ENCODE measurements at regions not wholly inside any gene's neighbourhood (a gene's known extent, or its start where the extent isn't known, plus 50 kb on each side); places are given as distances from the start of the nearest gene placed in this dataset.

- no peaks in the 10 kb centered on the region for H4K20me1 ChIP-seq (ENCODE audit: insufficient read depth, low read length)
- TF ChIP-seq EZH2phosphoT487 (IDR thresholded peaks at IDR 0.05; ENCODE audit: low read length): no peak
- TF ChIP-seq, protein P1, sequence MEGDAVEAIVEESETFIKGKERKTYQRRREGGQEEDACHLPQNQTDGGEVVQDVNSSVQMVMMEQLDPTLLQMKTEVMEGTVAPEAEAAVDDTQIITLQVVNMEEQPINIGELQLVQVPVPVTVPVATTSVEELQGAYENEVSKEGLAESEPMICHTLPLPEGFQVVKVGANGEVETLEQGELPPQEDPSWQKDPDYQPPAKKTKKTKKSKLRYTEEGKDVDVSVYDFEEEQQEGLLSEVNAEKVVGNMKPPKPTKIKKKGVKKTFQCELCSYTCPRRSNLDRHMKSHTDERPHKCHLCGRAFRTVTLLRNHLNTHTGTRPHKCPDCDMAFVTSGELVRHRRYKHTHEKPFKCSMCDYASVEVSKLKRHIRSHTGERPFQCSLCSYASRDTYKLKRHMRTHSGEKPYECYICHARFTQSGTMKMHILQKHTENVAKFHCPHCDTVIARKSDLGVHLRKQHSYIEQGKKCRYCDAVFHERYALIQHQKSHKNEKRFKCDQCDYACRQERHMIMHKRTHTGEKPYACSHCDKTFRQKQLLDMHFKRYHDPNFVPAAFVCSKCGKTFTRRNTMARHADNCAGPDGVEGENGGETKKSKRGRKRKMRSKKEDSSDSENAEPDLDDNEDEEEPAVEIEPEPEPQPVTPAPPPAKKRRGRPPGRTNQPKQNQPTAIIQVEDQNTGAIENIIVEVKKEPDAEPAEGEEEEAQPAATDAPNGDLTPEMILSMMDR (IDR thresholded peaks at IDR 0.05; ENCODE audit: low read length): no peak
- no peak for TF ChIP-seq EZH2 (optimal IDR thresholded peaks at IDR 0.05; ENCODE audit: low read depth, low read length)
Observed at GRCh38 chr15:95880630-95881029, 449.9 kb upstream of the NR2F2 start.

DNA sequence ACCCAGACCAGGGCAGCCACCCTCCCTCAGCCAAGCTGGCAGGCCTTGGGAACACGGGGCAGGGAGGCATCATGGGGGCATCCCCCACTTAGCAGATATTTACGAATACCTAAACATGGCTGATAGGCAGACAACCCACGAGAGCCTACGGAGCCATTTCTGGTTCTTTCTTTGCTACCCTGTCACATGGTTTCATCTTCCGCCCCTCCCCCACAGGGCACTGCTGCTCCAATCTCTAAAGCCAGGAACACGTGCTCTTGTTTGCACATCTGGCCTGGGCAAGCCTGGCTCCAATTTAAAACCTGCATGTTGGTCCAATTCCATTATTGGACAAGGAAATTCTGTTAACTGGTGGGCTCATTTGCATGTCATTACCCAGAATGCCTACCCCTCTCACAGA lies 447.4 kb upstream of the NR2F2 start:
- no peaks in the 10 kb centered on the region for H4K20me1 ChIP-seq (ENCODE audit: insufficient read depth, low read length)

More at GRCh38 chr15:95880630-95881029, 449.9 kb upstream of the NR2F2 start:
- Histone ChIP-seq H3K9me2 (replicated peaks; ENCODE audit: insufficient read depth, low read length) (no peaks in the 10 kb centered on the region), H3K27me3 (replicated peaks; ENCODE audit: insufficient read depth, low read length) (no peaks in the 10 kb centered on the region), H3K9ac (ENCODE audit: low read length) (no peak overlapping the region), H3K36me3 (replicated peaks; ENCODE audit: insufficient read depth, low read length) (no peaks in the 10 kb centered on the region), H3K4me2 (ENCODE audit: low read depth, low read length) (no peak overlapping the region), H3K9me3 (replicated peaks; ENCODE audit: insufficient read depth, low read length) (no peaks in the 10 kb centered on the region), H3K4me1 (ENCODE audit: low read length) (peaks cover 21% of the 10 kb centered on the region), H3K27ac (ENCODE audit: low read length) (no peak overlapping the region), H3K4me3 (ENCODE audit: low read length) (no peak overlapping the region), H3F3A (ENCODE audit: insufficient read depth, low read length) (no peaks in the 10 kb centered on the region), H2AFZ (ENCODE audit: low read length) (no peak overlapping the region), H3K79me2 (ENCODE audit: low read length) (no peaks in the 10 kb centered on the region)
- DNase-seq: no peak

DNA sequence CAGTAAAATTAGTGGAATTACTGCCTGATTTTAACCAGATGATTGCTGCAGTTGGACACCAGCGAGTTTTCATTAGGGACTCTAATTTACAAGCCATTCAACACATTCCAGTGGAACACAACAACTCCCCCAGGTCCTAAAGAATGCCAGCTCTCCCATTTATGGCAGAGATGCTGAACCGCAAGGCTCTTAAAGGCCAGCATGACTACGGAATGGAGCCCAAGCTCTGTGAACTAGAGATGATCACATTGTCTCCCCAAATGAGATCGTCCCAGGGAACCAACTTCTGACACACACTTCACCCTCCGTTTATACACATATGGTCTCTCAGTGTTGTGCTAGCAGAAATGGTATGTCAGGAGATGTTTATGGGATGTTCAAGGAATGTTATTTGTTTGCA lies 446.2 kb upstream of the NR2F2 start:
- Histone ChIP-seq H2AFZ (ENCODE audit: low read length) (no peak overlapping the region), H4K20me1 (ENCODE audit: insufficient read depth, low read length) (no peaks in the 10 kb centered on the region)

More for the DNA sequence above, 447.4 kb upstream of the NR2F2 start:
- H3K9me3 ChIP-seq (replicated peaks; ENCODE audit: insufficient read depth, low read length): no peaks in the 10 kb centered on the region
- no peak overlapping the region for H3K27ac ChIP-seq (ENCODE audit: low read length)
- no peaks in the 10 kb centered on the region for H3K9me2 ChIP-seq (replicated peaks; ENCODE audit: insufficient read depth, low read length)
- no peak overlapping the region for H3K9ac ChIP-seq (ENCODE audit: low read length)
- H3K4me2 ChIP-seq (ENCODE audit: low read depth, low read length): no peak overlapping the region
- H3K4me1 ChIP-seq (ENCODE audit: low read length): peaks cover 17% of the 10 kb centered on the region
- H3F3A ChIP-seq (ENCODE audit: insufficient read depth, low read length): no peaks in the 10 kb centered on the region
- no peak overlapping the region for H3K4me3 ChIP-seq (ENCODE audit: low read length)
- H3K79me2 ChIP-seq (ENCODE audit: low read length): no peaks in the 10 kb centered on the region
- TF ChIP-seq EZH2phosphoT487 (IDR thresholded peaks at IDR 0.05; ENCODE audit: low read length) (no peak), EZH2 (optimal IDR thresholded peaks at IDR 0.05; ENCODE audit: low read depth, low read length) (no peak)
- TF ChIP-seq, protein P1 (IDR thresholded peaks at IDR 0.05; ENCODE audit: low read length): no peak
- no peaks in the 10 kb centered on the region for H3K36me3 ChIP-seq (replicated peaks; ENCODE audit: insufficient read depth, low read length)
- no peak for DNase-seq
- no peaks in the 10 kb centered on the region for H3K27me3 ChIP-seq (replicated peaks; ENCODE audit: insufficient read depth, low read length)
- H2AFZ ChIP-seq (ENCODE audit: low read length): no peak overlapping the region

More for the DNA sequence above, 446.2 kb upstream of the NR2F2 start:
- Histone ChIP-seq H3K9me2 (replicated peaks; ENCODE audit: insufficient read depth, low read length) (no peaks in the 10 kb centered on the region), H3K27ac (ENCODE audit: low read length) (no peak overlapping the region), H3K36me3 (replicated peaks; ENCODE audit: insufficient read depth, low read length) (no peaks in the 10 kb centered on the region), H3K9ac (ENCODE audit: low read length) (no peak overlapping the region), H3K4me3 (ENCODE audit: low read length) (no peak overlapping the region), H3K9me3 (replicated peaks; ENCODE audit: insufficient read depth, low read length) (no peaks in the 10 kb centered on the region), H3F3A (ENCODE audit: insufficient read depth, low read length) (no peaks in the 10 kb centered on the region), H3K4me2 (ENCODE audit: low read depth, low read length) (no peak overlapping the region), H3K4me1 (ENCODE audit: low read length) (peaks cover 11% of the 10 kb centered on the region), H3K79me2 (ENCODE audit: low read length) (no peaks in the 10 kb centered on the region), H3K27me3 (replicated peaks; ENCODE audit: insufficient read depth, low read length) (no peaks in the 10 kb centered on the region)
- TF ChIP-seq EZH2phosphoT487 (IDR thresholded peaks at IDR 0.05; ENCODE audit: low read length) (no peak), EZH2 (optimal IDR thresholded peaks at IDR 0.05; ENCODE audit: low read depth, low read length) (no peak)
- TF ChIP-seq, protein P1 (IDR thresholded peaks at IDR 0.05; ENCODE audit: low read length): no peak
- DNase-seq: no peak

All from MM.1S (cell line).